ENCODE measurements at regions not wholly inside any gene's neighbourhood (a gene's known extent, or its start where the extent isn't known, plus 50 kb on each side); places are given as distances from the start of the nearest gene placed in this dataset.

DNA sequence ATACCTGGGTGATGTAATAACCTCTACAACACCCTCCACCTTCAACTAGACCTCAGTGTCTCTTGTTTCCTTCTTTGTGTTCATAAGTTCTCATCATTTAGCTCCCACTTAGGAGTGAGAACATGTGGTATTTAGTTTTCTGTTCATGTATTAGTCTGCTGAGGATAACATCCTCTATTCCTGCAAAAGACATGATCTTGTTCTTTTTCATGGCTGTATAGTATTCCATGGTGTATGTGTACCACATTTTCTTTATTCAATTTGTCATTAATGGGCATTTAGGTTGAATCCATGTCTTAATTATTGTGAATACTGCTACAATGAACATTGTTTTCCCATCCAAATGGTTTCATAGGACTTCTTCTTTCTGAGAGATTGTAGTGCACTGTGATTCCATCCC, 135.7 kb downstream of the MBL2 start:
- TF ChIP-seq POLR2A (IDR thresholded peaks at IDR 0.05; ENCODE audit: low read depth, low read length) (no peak), MAX (IDR thresholded peaks at IDR 0.05; ENCODE audit: insufficient read depth, insufficient read length) (no peak), FOS (IDR thresholded peaks at IDR 0.05; ENCODE audit: borderline replicate concordance, insufficient read depth, low read length) (no peak), MYC (IDR thresholded peaks at IDR 0.05; ENCODE audit: low read depth, low read length) (no peak), JUN (IDR thresholded peaks at IDR 0.05; ENCODE audit: borderline replicate concordance, insufficient read depth, insufficient read length, low read depth) (no peak), GATA2 (IDR thresholded peaks at IDR 0.05; ENCODE audit: insufficient read depth, insufficient read length, low read depth, low read length) (no peak), POLR2AphosphoS5 (IDR thresholded peaks at IDR 0.05; ENCODE audit: insufficient read depth, low read depth, low read length) (no peak), EZH2 (IDR thresholded peaks at IDR 0.05; ENCODE audit: borderline replicate concordance, low read depth, low read length, severe bottlenecking) (no peak), CTCF (IDR thresholded peaks at IDR 0.05; ENCODE audit: extremely low read depth in 1 of 2, insufficient read depth in 1 of 2, low read depth in 1 of 2, low read length in 2 of 2) (no peak)
- Histone ChIP-seq H3K9me3 (replicated peaks; ENCODE audit: control insufficient read depth, insufficient read depth, low read length) (no peaks in the 10 kb centered on the region), H3K4me2 (ENCODE audit: insufficient read depth, low read length) (no peak overlapping the region), H3K9ac (replicated peaks; ENCODE audit: extremely low read depth, insufficient read depth, low read length) (no peak overlapping the region), H3K4me1 (ENCODE audit: control insufficient read depth, extremely low read depth, insufficient read depth, low read length) (peaks cover 16% of the 10 kb centered on the region), H2AFZ (ENCODE audit: low read depth, low read length) (no peak overlapping the region), H3K4me3 (replicated peaks in 1 of 3; ENCODE audit: insufficient read depth in 1 of 3, low read depth in 1 of 3, low read length in 3 of 3) (no peak overlapping the region), H3K27ac (ENCODE audit: insufficient read depth, low read depth, low read length) (no peak overlapping the region), H3K9me1 (replicated peaks; ENCODE audit: control insufficient read depth, extremely low read depth, insufficient read depth, low read length) (no peaks in the 10 kb centered on the region), H3K79me2 (ENCODE audit: control insufficient read depth, insufficient read depth, low read length) (no peaks in the 10 kb centered on the region), H3K36me3 (ENCODE audit: control insufficient read depth in 2 of 2, extremely low read depth in 1 of 2, insufficient read depth in 2 of 2, low read length in 2 of 2) (no peaks in the 10 kb centered on the region), H3K27me3 (ENCODE audit: control insufficient read depth in 2 of 2, insufficient read depth in 2 of 2, low read length in 2 of 2) (no peaks in the 10 kb centered on the region), H4K20me1 (replicated peaks; ENCODE audit: control insufficient read depth, extremely low read depth, insufficient read depth, low read length) (no peaks in the 10 kb centered on the region)
- dilution Hi-C loops (cut with MboI; ENCODE audit: extremely low pct_ligation_motif_present, low sequenced_read_pairs) (no loop called here), intact Hi-C loops (cut with micrococcal nuclease) (no loop called here)
- DNase-seq (ENCODE audit: low read depth, low spot score) (no peak), FAIRE-seq (no peak)
- BruUV-seq (replicated peaks) = no TSS peak
- POLR2A ChIA-PET = no interaction called here
- CTCF ChIA-PET = interaction anchor here (1.1 to 1.3 kb wide), 2 partner anchors 10 to 104 kb away, joined by 3 read pairs; no protein-coding TSS in a partner anchor
